ENCODE measurements at regions not wholly inside any gene's neighbourhood (a gene's known extent, or its start where the extent isn't known, plus 50 kb on each side); places are given as distances from the start of the nearest gene placed in this dataset.

DNA sequence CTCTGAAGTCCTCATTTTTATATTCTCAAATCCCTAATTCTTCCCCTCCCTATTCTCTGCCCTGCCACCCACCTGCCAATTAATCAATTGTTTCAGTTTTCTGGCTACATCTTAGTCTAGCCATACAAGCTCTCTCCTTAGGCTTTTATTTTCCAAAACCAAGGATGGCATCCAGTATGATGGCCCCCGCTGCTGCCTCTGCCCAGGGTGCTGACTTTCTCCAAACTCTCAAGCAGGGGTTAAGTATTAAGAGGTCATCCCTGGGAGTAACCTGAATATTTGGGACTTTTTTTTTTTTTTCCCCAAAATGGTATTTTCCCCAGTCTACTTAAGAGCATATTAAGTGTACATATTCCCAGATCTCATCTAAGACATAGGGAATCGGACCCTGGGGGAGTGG is 183.8 kb downstream of the DHX35 start:
- Histone ChIP-seq H3K27ac (ENCODE audit: low read depth, low read length) (no peak overlapping the region), H3K4me2 (ENCODE audit: low read length) (no peak overlapping the region), H3F3A (ENCODE audit: control insufficient read depth, insufficient read depth) (no peaks in the 10 kb centered on the region), H4K20me1 (ENCODE audit: control insufficient read depth, insufficient read depth, low read depth, low read length) (no peaks in the 10 kb centered on the region), H3K4me3 (ENCODE audit: low read length) (no peak overlapping the region), H3K9me3 (ENCODE audit: control insufficient read depth, insufficient read depth, low read length) (no peaks in the 10 kb centered on the region), H3K9me2 (replicated peaks; ENCODE audit: control insufficient read depth, low read length) (no peaks in the 10 kb centered on the region), H3K79me2 (ENCODE audit: control insufficient read depth, low read length) (no peaks in the 10 kb centered on the region), H3K27me3 (ENCODE audit: control insufficient read depth, low read length) (peaks cover 7% of the 10 kb centered on the region), H3K36me3 (ENCODE audit: control insufficient read depth, low read length) (no peaks in the 10 kb centered on the region), H3K4me1 (ENCODE audit: control insufficient read depth, low read length) (no peaks in the 10 kb centered on the region)
- TF ChIP-seq, protein P1, sequence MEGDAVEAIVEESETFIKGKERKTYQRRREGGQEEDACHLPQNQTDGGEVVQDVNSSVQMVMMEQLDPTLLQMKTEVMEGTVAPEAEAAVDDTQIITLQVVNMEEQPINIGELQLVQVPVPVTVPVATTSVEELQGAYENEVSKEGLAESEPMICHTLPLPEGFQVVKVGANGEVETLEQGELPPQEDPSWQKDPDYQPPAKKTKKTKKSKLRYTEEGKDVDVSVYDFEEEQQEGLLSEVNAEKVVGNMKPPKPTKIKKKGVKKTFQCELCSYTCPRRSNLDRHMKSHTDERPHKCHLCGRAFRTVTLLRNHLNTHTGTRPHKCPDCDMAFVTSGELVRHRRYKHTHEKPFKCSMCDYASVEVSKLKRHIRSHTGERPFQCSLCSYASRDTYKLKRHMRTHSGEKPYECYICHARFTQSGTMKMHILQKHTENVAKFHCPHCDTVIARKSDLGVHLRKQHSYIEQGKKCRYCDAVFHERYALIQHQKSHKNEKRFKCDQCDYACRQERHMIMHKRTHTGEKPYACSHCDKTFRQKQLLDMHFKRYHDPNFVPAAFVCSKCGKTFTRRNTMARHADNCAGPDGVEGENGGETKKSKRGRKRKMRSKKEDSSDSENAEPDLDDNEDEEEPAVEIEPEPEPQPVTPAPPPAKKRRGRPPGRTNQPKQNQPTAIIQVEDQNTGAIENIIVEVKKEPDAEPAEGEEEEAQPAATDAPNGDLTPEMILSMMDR (IDR thresholded peaks at IDR 0.05; ENCODE audit: low read depth, low read length, poor library complexity, severe bottlenecking) = no peak
- TF ChIP-seq EZH2phosphoT487 (IDR thresholded peaks at IDR 0.05; ENCODE audit: borderline replicate concordance, low read length) = no peak

DNA sequence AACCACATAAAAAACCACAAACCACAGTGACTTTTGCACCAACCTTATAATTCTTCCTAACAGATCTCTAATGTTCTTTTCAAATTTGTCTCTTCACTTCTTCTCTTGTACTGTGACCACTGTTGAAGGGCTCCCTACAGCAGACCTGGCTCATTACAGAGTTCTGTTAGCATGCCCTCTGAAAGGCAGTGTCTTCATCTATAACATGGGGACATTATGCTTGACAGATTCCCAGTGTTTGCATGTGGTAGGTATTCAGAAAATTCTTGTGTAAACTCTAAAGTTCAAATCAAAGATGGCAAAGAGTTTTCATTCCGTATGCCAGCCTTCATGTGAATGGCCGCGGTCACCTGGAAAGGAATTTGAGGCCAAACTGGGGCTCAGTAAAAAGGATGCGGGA is 182.6 kb downstream of the DHX35 start:
- Histone ChIP-seq H3F3A (ENCODE audit: control insufficient read depth, insufficient read depth) (no peaks in the 10 kb centered on the region), H3K79me2 (ENCODE audit: control insufficient read depth, low read length) (no peaks in the 10 kb centered on the region), H3K9me2 (replicated peaks; ENCODE audit: control insufficient read depth, low read length) (no peaks in the 10 kb centered on the region), H3K27me3 (ENCODE audit: control insufficient read depth, low read length) (peaks cover 9% of the 10 kb centered on the region), H4K20me1 (ENCODE audit: control insufficient read depth, insufficient read depth, low read depth, low read length) (no peaks in the 10 kb centered on the region), H3K27ac (ENCODE audit: low read depth, low read length) (no peak overlapping the region), H3K9me3 (ENCODE audit: control insufficient read depth, insufficient read depth, low read length) (no peaks in the 10 kb centered on the region), H3K4me2 (ENCODE audit: low read length) (no peak overlapping the region), H3K36me3 (ENCODE audit: control insufficient read depth, low read length) (no peaks in the 10 kb centered on the region), H3K4me1 (ENCODE audit: control insufficient read depth, low read length) (no peaks in the 10 kb centered on the region), H3K4me3 (ENCODE audit: low read length) (no peak overlapping the region)
- TF ChIP-seq, protein P1 (IDR thresholded peaks at IDR 0.05; ENCODE audit: low read depth, low read length, poor library complexity, severe bottlenecking) = no peak
- no peak for TF ChIP-seq EZH2phosphoT487 (IDR thresholded peaks at IDR 0.05; ENCODE audit: borderline replicate concordance, low read length)

DNA sequence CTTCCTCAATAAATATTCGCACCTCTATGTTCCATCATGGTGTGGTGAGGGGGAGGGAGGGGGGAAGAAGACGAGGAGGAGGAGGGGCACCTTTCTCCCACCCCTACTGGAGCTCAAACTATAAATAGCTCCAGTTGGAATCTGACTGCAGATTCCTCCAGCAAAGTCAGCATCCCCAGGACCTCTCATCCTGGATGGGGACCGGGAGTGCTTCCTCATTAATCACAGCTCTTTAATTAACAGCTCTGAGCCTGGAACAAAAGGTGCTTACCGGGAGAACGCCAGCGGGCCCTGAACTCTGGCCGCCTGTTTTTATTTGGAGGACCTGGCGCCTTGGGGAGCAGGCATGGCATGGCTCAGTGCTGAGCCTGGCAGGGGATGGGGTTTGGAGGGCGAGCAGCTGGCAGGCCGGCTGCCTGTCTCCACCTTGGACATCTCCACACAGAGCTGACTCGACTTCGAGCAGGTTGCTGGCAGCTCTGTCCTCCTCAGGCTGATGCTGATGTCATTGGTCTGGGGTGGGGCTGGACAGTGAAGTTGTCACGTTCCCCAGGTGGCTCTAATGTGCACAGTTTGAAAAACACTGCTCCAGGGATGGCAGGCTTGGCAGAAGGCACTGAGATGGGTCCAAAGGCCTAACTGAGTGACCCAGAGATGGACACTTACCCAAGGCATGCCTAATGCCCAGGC is 180.4 kb downstream of the DHX35 start:
- TF ChIP-seq, protein P1 (IDR thresholded peaks at IDR 0.05; ENCODE audit: low read depth, low read length, poor library complexity, severe bottlenecking) = no peak
- TF ChIP-seq EZH2phosphoT487 (IDR thresholded peaks at IDR 0.05; ENCODE audit: borderline replicate concordance, low read length) = no peak
- no peaks in the 10 kb centered on the region for H3K36me3 ChIP-seq (ENCODE audit: control insufficient read depth, low read length)
- no peak overlapping the region for H3K27ac ChIP-seq (ENCODE audit: low read depth, low read length)
- H3K4me2 ChIP-seq (ENCODE audit: low read length) = no peak overlapping the region
- H3F3A ChIP-seq (ENCODE audit: control insufficient read depth, insufficient read depth) = no peaks in the 10 kb centered on the region
- no peaks in the 10 kb centered on the region for H4K20me1 ChIP-seq (ENCODE audit: control insufficient read depth, insufficient read depth, low read depth, low read length)
- H3K9me2 ChIP-seq (replicated peaks; ENCODE audit: control insufficient read depth, low read length) = no peaks in the 10 kb centered on the region
- H3K4me1 ChIP-seq (ENCODE audit: control insufficient read depth, low read length) = no peaks in the 10 kb centered on the region
- H3K79me2 ChIP-seq (ENCODE audit: control insufficient read depth, low read length) = no peaks in the 10 kb centered on the region
- no peak overlapping the region for H3K4me3 ChIP-seq (ENCODE audit: low read length)
- H3K9me3 ChIP-seq (ENCODE audit: control insufficient read depth, insufficient read depth, low read length) = no peaks in the 10 kb centered on the region
- peaks cover 2% of the 10 kb centered on the region; the same call in 1 of the 2 replicates for H3K27me3 ChIP-seq (ENCODE audit: control insufficient read depth, low read length)

Measured in DOHH2 (cell line).